ENCODE measurements at regions not wholly inside any gene's neighbourhood (a gene's known extent, or its start where the extent isn't known, plus 50 kb on each side); places are given as distances from the start of the nearest gene placed in this dataset.

GRCh38 chr11:104329078-104329665, 165.2 kb upstream of the PDGFD start:
- ChIA-PET POLR2A (ENCODE audit: low non-redundant PET) (no interaction called here), CTCF (no interaction called here)
- no peak overlapping the region for H3K27ac ChIP-seq
- DNase-seq (ENCODE audit: low spot score), result no peak
- TF ChIP-seq CTCF (conservative IDR thresholded peaks at IDR 0.05; ENCODE audit: low read depth), result no peak

- H3K27ac ChIP-seq, result no peak overlapping the region
- CTCF ChIA-PET, result no interaction called here
- TF ChIP-seq CTCF (conservative IDR thresholded peaks at IDR 0.05; ENCODE audit: low read depth), result no peak
- DNase-seq (ENCODE audit: low spot score), result no peak
- POLR2A ChIA-PET (ENCODE audit: low non-redundant PET), result no interaction called here
These were observed 164.6 kb upstream of the PDGFD start for GRCh38 chr11:104328512-104328907.

- CTCF ChIA-PET, result no interaction called here
- H3K27ac ChIP-seq, result no peak overlapping the region
- DNase-seq (ENCODE audit: low spot score), result no peak
- no peak for TF ChIP-seq CTCF (conservative IDR thresholded peaks at IDR 0.05; ENCODE audit: low read depth)
- POLR2A ChIA-PET (ENCODE audit: low non-redundant PET), result no interaction called here
These were observed 164.0 kb upstream of the PDGFD start for GRCh38 chr11:104327861-104328511.

- no peak for TF ChIP-seq CTCF (conservative IDR thresholded peaks at IDR 0.05; ENCODE audit: low read depth)
- no peak overlapping the region for H3K27ac ChIP-seq
- DNase-seq (ENCODE audit: low spot score), result no peak
- POLR2A ChIA-PET (ENCODE audit: low non-redundant PET), result no interaction called here
- CTCF ChIA-PET, result interaction anchor here (0.6 kb wide), 1 partner anchor 1000 kb away, joined by 4 read pairs; no protein-coding TSS in a partner anchor
These were observed 161.1 kb upstream of the PDGFD start for GRCh38 chr11:104325093-104325492.

- POLR2A ChIA-PET (ENCODE audit: low non-redundant PET), result no interaction called here
These were observed 160.3 kb upstream of the PDGFD start for GRCh38 chr11:104324276-104324675.

GRCh38 chr11:104323841-104324240, 159.9 kb upstream of the PDGFD start:
- ChIA-PET POLR2A (ENCODE audit: low non-redundant PET) (no interaction called here), CTCF (interaction anchor here (0.6 kb wide), 1 partner anchor 1065 kb away, joined by 3 read pairs; no protein-coding TSS in a partner anchor)
- H3K27ac ChIP-seq, result no peak overlapping the region
- no peak for DNase-seq (ENCODE audit: low spot score)
- TF ChIP-seq CTCF (conservative IDR thresholded peaks at IDR 0.05; ENCODE audit: low read depth), result no peak

More at GRCh38 chr11:104324276-104324675, 160.3 kb upstream of the PDGFD start:
- DNase-seq (ENCODE audit: low spot score), result no peak
- H3K27ac ChIP-seq, result no peak overlapping the region
- TF ChIP-seq CTCF (conservative IDR thresholded peaks at IDR 0.05; ENCODE audit: low read depth), result no peak
- CTCF ChIA-PET, result no interaction called here
